GM12873 (cell line): ENCODE measurements at regions not wholly inside any gene's neighbourhood (a gene's known extent, or its start where the extent isn't known, plus 50 kb on each side); places are given as distances from the start of the nearest gene placed in this dataset.

Experiments used
- TF ChIP-seq, protein P1 (sequence below): IDR thresholded peaks from 2 replicates; pipeline ENCODE4 v1.5.1; 2012; ENCODE audit warnings: low read depth, mild to moderate bottlenecking, moderate library complexity, low read length, control low read depth; ENCODE audit not compliant: insufficient read depth; ENCODE audit errors: missing control alignments

DNA sequence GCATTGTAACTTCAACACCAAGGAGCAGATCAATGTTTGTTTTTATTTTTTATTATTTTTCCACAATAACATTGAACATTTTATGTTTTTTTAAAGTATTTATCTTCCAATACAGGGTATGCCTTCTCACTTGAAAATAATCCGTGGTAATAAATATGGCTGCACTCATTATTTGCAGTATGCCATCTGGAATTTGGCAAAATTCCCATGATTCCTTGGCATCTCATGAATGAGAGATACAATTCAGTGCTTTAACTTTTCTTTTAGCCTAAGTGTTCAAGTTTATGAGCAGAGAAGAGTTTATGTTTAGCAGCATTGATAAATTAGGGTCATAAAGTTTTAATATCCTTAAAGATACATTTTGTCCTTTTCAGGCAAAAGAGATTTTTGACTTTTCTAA lies 1109.6 kb upstream of the ATXN8OS start:
- TF ChIP-seq, protein P1, sequence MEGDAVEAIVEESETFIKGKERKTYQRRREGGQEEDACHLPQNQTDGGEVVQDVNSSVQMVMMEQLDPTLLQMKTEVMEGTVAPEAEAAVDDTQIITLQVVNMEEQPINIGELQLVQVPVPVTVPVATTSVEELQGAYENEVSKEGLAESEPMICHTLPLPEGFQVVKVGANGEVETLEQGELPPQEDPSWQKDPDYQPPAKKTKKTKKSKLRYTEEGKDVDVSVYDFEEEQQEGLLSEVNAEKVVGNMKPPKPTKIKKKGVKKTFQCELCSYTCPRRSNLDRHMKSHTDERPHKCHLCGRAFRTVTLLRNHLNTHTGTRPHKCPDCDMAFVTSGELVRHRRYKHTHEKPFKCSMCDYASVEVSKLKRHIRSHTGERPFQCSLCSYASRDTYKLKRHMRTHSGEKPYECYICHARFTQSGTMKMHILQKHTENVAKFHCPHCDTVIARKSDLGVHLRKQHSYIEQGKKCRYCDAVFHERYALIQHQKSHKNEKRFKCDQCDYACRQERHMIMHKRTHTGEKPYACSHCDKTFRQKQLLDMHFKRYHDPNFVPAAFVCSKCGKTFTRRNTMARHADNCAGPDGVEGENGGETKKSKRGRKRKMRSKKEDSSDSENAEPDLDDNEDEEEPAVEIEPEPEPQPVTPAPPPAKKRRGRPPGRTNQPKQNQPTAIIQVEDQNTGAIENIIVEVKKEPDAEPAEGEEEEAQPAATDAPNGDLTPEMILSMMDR: no peak

DNA sequence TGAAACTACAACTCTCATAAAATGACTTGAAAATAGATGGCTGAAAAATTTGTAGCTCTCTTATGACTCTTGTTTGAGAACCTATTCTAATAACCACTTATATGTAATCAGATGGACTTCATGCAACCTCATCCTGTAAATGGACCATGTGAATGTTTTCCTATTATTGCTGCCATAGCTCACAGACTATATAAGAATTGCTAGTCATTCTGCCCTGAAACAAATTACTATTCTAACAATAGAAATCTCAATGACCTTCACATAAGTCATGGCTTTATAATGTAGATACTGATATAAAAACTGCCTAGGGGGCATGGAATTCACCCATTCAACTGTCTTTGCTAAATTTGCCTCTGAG lies 1111.0 kb upstream of the ATXN8OS start:
- TF ChIP-seq, protein P1: no peak

DNA sequence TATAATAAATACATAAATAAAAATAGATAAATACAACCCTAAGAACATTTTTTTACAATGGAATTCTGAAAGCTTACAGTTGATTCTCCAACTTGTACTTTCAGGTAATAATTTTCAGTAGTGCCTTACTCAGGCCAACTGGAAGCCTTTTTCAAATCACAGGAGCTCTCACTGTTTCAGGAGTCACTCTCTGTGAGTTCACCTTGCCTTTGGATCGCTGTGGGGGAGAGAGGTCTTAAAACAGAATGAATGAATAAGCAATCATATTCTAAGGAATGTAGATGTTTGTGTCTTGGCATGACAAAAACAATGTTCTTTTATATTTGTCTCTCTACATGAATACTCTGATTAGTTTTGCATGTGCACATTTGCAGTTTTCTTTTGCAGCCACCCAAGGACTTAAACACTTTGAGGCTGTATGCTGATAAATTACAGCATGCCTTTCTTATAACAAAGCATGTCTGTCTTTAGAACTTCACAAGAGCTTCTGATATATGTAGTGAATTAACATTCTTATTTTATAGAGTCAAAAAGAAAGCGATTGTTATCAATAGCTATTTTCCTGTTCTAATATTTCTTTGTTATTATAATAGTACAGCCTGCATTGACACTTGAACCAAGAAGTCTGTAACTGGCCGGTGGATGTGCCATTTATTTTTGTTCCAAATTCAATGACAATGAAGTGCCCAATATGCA lies 1111.5 kb upstream of the ATXN8OS start:
- TF ChIP-seq, protein P1: no peak

DNA sequence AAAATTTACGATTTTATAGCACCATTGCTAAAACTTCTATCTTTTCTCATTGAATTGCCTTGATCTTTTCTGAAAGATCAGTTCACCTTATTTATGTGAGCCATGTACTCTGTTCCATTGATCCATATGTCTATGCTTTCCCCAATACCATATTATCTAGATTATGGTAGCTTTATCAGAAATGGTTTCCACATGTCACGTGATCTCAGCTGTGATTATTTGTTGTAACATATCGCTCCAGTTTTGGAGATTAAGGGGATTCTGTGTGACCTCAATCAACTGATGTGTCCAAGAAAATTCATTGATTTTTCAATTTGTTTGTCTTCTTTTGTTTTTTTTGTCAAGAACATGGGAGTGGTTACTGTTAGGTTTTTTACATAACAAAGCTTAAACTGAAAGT lies 1114.5 kb upstream of the ATXN8OS start:
- TF ChIP-seq, protein P1: no peak

DNA sequence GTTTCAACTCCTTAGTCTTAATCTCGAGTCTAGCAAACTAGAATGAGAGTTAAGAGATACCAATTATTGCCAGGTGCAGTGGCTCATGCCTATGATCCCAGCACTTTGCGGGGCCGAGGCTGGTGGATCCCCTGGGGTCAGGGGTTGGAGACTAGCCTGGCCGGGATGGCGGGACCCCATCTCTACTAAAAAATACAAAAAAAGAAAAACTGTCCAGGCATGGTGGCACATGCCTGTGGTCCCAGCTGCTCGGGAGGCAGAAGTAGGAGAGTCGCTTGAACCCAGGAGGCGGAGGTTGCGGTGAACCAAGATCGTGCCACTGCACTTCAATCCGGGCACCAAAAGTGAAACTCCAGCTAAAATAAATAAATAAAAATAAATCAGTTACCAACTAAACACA lies 1119.5 kb upstream of the ATXN8OS start:
- TF ChIP-seq, protein P1: no peak

DNA sequence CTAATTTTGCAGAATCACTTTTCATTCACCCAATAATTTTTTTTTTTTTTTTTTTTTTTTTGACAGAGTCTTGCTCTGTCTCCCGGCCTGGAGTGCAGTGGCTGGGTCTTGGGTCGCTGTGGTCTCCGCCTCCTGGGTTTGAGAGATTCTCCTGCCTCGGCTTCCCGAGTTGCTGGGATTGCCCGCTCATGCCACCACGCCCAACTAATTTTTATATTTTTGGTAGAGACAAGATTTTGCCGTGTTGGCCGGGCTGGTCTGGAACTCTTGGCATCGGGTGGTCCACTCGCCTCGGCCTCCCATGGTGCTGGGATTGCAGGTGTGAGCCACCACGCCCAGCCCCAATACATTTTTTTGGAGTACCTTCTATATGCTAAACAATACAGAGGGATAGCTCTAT lies 1120.0 kb upstream of the ATXN8OS start:
- TF ChIP-seq, protein P1: no peak

DNA sequence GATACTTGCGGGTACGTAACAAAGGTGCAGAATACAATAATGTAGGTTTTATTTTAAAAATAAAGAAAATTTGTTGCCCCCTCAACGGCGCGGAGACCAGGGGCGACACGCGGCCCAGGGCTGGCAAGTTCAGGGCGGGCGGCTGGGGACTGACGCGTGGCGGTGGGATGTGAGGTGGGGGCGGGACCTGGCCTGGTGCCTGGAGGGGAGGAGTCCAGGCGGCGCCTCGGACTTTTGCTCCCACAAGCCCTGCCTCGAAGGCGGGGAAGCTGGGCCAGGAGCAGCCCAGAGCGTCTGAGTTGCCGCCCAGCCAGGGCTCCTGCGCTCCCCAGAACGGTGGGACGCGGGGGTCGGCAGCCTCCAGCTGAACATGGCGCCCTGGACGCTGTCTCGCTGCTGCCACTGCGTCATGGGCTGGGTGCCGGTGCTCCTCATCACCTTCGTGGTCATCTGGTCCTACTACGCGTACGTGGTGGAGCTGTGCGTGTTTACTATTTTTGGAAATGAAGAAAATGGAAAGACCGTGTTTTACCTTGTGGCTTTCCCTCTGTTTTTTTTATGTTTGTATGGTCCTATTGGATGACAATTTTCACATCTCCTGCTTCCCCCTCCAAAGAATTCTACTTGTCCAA lies 1122.8 kb upstream of the ATXN8OS start:
- TF ChIP-seq, protein P1: no peak
